Upper lobe of left lung (tissue), 6 donors: ENCODE measurements at regions not wholly inside any gene's neighbourhood (a gene's known extent, or its start where the extent isn't known, plus 50 kb on each side); places are given as distances from the start of the nearest gene placed in this dataset.
"Not testable (repeated sequence)": the region's sequence is repeated elsewhere in the genome, so short reads cannot be mapped to it uniquely, and the experiment has no call there.

Experiments used
- ATAC-seq, 2 donors: fragments of 200-7000 bp; cut with Tn5 transposase; one replicate each; pipeline ENCODE4 v1.9.1; 2022; ENCODE audit warnings: mild to moderate bottlenecking in 2 of 2, moderate library complexity in 2 of 2; ENCODE audit not compliant: low FRiP score in 2 of 2
- DNase-seq, 2 donors: peaks; one replicate each; pipeline ENCODE4 v3.0.0-alpha.2; 2019 to 2020
- H3K27ac ChIP-seq, 4 donors: fragments of 200-600 bp; sonication (generic); one replicate each; pipeline ENCODE4 v1.5.1; 2016 to 2019
- H3K27me3 ChIP-seq, 4 donors: fragments of 200-600 bp; sonication (generic); one replicate each; pipeline ENCODE4 v1.5.1; 2017 to 2019
- H3K36me3 ChIP-seq, 4 donors: fragments of 200-600 bp; sonication (generic); one replicate each; pipeline ENCODE4 v1.5.1; 2016 to 2019
- H3K4me1 ChIP-seq, 4 donors: fragments of 200-600 bp; sonication (generic); one replicate each; pipeline ENCODE4 v1.5.1; 2018 to 2019
- H3K4me3 ChIP-seq, 4 donors: fragments of 200-600 bp; sonication (generic); one replicate each; pipeline ENCODE4 v1.5.1; 2017 to 2019; ENCODE audit warnings: mild to moderate bottlenecking in 2 of 4, moderate library complexity in 1 of 4
- H3K9me3 ChIP-seq, 4 donors: fragments of 200-600 bp; sonication (generic); one replicate each; pipeline ENCODE4 v1.5.1; 2018 to 2019
- WGBS, 2 donors: methylation state at CpG; one replicate each; pipeline ENCODE4 v1.1.5; 2017 to 2018; 5-methylcytosine and 5-hydroxymethylcytosine counted together
- donor health status: DM: no; HTN: no; CAD: no; lungs with moderate emphysema.
- donor health status: DM: no; HTN: yes; CAD: no; lungs with severe emphysema.

DNA sequence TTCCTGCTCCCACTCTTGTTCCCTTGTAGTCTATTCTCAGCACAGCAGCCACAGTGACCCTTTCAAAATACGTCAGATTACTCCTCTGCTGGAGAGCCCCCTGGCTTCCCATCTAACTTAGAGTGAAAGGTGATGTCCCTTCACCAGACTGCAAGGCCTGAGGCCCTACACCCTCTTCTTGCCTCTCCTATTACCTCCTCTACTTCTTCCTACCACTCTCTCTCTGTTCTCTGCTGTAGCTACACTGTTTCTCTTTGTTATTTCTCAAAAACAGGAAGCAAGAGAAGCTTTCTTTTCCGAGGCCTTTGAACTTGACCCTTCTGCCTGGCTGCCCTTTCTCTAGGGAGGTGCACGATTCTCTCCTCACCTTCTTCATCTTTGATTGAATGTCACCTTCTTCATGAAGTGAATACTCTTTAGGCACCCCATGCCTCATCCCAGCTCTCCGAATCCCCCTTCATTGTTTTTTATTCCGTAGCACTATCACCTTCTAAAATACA lies 99.1 kb upstream of the NBPF26 start:
- H3K4me1 ChIP-seq, H3K36me3 ChIP-seq, H3K4me3 ChIP-seq, H3K27me3 ChIP-seq, DNase-seq, H3K9me3 ChIP-seq, H3K27ac ChIP-seq, ATAC-seq: not testable (repeated sequence)
- WGBS, 2 donors = 73% methylated on average over 4 of the region's 5 CpGs

DNA sequence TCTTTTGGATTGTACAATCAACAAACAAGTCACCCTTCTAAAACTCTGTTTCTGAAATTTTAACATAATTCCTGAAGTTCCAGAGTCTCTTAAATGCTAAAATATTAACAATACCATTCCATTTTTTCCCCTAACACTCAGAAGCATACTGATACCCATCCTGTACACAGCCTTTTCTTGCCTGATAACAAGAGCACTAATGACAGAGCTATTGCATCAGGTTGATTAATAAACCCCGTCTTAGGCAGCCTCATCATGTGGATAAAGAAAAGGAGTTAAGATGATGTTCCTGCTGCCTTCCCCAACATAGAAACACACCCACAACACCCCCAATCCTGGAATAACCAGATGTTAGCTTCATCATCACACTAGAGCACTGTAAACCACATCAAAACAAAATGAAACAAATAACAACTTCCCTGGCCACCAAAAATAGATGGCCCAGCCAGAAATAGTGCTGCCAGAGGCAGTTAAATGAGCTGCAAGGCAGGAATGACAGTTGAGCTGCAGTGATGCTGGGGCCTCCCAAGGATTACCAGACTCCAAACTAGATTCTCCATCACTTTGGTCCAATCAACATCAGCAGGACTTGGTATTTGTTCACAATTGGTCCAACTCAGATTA lies 93.8 kb upstream of the NBPF26 start:
- H3K9me3 ChIP-seq, DNase-seq, H3K4me1 ChIP-seq, H3K4me3 ChIP-seq, ATAC-seq, H3K27ac ChIP-seq, H3K27me3 ChIP-seq, H3K36me3 ChIP-seq: not testable (repeated sequence)
- no CpG with 5 or more reads among the region's 1 CpG for WGBS, 2 donors

DNA sequence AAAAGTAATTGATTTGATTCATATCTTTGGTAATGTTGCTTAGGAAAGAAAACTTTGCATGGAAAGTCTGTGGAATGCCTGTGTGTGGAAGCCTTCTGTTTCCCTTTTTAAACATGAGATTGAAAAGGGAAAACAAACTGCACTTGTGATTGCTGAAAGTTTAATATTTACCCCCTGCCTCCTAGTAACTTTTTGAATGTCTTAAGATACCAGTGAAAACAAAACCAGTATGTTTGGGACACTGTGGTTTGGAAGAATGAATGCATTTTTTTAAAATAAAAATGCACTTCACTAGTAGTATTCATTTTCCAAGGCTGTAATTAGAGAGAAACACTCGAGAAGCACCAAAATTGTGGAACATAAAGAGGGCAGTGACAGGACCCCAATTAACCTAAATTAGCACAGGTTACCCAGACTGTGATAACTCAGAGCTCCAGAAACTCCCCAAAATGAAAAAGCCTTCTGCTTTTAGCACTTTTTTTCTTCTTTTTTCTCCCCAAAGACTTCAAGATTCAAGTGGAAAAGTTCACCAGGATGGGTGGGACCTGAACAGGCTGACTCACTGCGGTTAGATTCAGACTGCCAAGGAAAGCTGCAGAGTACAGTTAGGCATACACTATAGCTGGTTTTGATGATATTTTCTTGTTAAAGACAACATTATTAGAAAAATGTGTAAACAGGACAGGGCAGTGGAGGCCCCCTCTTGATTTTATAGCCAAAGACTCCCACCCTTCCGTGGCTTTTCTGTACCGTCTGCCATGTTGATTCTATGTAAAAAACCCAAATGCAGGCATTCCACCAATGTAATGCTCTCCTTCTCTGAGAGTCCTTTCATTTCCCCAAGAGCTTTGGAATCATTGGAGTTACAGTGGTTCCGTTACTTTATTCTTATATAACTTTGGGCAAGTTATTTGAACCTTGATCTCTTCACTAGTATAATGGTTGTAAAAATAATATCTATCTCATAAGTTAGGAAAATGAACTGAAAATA lies 88.6 kb upstream of the NBPF26 start:
- H3K36me3 ChIP-seq, H3K9me3 ChIP-seq, DNase-seq, H3K4me3 ChIP-seq, H3K27me3 ChIP-seq, H3K4me1 ChIP-seq, H3K27ac ChIP-seq: not testable (repeated sequence)
- ATAC-seq = peak in 1 of 2 donors; percentile 93
- WGBS, 2 donors = no CpG with 5 or more reads among the region's 5 CpGs

DNA sequence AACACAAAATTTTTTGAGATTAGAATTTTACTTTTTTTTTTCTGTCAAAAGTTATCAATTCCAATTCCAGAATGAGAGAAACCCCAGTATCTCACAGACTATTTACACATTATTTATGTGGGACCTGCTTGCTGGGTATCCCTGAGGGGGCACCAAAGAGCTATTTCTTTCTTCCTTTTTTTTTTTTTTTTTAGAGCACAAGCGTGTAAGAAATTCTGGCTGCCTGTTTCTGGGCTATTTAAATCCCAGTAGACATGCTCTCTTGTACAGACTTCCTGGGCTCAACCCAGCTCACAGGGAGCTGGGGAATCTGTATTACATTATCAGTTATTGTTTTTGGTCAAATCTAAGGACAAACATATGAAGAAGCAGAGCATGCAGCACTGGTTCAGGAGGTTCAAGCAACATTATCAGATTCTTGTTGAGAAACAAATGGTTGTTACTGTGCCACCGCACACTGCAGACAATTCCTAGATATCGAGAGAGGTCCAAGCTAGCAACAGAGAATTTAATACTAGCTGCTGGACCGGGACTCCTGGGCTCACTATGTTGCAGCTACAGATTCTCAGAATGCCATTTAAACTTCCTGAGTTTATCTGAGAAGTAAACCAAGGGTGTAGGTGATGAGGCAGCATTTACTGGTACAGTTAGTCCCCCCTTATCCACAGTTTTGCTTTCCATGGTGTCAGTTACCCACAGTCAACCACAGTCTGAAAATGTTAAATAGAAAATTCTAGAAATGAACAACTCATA lies 83.3 kb upstream of the NBPF26 start:
- not testable (repeated sequence) for H3K4me3 ChIP-seq, H3K27me3 ChIP-seq, H3K27ac ChIP-seq, H3K9me3 ChIP-seq, ATAC-seq, H3K36me3 ChIP-seq, DNase-seq, H3K4me1 ChIP-seq
- no CpG with 5 or more reads among the region's 4 CpGs for WGBS, 2 donors

DNA sequence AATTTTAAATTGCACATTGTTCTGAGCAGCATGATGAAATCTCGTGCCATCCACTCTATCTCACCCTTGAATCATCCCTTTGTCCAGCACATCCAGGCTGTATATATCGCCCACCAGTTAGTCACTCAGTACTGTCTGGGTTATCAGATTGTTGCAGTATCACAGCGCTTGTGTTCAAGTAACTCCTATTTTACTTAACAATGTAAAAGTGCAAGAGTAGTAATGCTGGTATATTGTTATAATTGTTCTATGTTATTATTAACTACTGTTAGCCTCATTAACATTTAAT lies 82.8 kb upstream of the NBPF26 start:
- DNase-seq, H3K9me3 ChIP-seq, ATAC-seq, H3K4me1 ChIP-seq, H3K4me3 ChIP-seq, H3K36me3 ChIP-seq, H3K27ac ChIP-seq, H3K27me3 ChIP-seq: not testable (repeated sequence)
- WGBS, 2 donors = no CpG with 5 or more reads among the region's 3 CpGs

DNA sequence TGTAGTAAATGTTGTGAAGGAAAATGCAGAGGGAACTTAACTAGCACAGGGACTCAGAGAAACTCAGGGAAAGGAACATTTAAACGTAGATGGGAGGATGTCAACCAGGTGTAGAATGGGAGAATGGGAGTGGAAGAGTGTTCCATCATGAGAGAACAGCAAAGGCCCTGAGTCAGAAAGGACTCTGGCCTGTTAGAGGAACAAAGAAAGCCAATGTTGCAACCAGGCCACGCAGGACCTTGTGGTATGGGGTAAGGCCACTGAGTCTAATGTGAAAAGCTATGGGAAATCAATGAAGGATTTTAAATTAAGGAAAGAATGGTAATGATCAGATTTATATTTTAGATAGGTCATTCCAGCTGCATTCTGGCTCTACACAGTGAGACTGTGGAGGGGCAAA lies 76.6 kb upstream of the NBPF26 start:
- not testable (repeated sequence) for H3K36me3 ChIP-seq, H3K4me3 ChIP-seq, H3K4me1 ChIP-seq, H3K27ac ChIP-seq, DNase-seq, H3K27me3 ChIP-seq, H3K9me3 ChIP-seq
- ATAC-seq = peak in 1 of 2 donors; percentile 58
- WGBS, 2 donors = no CpG with 5 or more reads among the region's 2 CpGs

DNA sequence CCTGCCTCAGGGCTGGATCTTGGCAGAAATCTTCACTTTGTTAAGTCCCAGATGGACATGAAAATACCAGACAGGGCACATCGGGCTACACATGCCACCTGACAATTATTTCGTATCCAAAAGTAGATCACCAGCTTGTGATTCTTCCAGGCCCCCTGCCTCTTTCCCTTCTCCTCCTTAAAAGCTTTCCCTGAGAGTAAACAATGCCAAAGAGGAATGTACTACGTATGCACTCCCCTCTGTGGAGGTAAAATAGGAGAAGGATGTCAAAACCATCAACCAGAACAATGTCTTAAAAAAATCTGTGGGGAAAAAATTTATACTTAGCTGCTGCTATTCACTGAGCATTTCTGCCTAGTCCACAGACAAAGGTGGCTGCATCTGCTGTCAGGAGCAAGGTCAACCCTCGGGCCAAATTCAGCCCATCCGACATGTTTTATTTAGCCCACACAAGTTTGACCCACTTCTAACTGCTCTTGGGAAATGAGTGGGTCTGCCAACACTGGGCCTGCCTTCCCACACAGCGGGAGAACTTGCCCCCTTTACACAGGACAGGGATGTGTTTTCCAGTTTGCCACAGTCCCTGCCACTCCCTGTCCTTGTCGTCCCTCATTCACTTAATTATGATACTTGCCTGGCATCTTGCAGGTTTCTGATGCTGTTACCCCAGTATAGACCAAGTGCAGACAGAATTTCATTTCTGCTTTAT lies 74.7 kb upstream of the NBPF26 start:
- not testable (repeated sequence) for H3K9me3 ChIP-seq, H3K4me1 ChIP-seq, H3K27ac ChIP-seq, ATAC-seq, H3K27me3 ChIP-seq, H3K36me3 ChIP-seq, H3K4me3 ChIP-seq, DNase-seq
- no CpG with 5 or more reads among the region's 7 CpGs for WGBS, 2 donors

DNA sequence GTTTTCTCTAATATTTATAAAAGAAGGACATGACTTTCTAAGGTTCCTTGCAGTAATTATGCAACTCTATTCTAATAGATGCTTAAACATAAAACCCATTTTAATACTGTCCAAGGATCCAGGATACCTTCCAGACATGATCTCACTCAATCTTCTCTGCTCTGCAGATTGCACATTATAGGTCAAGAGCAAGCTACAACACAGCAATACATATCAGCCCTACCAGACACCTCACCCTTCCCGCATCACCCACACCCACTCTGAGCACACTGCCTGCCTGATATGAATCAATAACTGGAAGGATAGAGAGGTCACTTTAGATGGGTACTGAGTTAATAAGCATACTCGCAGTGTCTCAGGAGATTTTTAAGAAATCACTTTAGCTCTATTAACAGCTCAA lies 74.0 kb upstream of the NBPF26 start:
- not testable (repeated sequence) for H3K9me3 ChIP-seq, H3K27me3 ChIP-seq, H3K27ac ChIP-seq, DNase-seq, H3K36me3 ChIP-seq, H3K4me3 ChIP-seq, H3K4me1 ChIP-seq
- WGBS, 2 donors = no CpG with 5 or more reads among the region's 2 CpGs
- peak in 1 of 2 donors; percentile 75 for ATAC-seq

DNA sequence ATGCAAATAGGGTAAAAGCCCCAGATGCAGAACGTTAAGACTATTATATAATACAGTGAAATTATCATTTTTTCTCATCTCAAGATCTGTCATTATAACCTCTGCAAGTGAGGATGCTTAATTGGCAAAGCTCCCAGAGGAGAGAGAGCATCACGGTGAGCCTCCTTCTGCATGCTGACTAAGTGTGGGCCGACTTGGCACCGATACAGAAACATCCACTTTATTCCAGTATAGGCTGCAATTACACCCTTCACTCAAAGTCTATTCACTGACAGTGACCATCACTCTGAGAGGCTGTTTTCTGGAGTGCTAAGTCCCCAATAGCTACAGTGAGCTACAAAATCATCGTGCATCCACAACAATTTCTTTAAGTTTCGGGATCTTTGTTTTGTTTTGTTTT lies 69.6 kb upstream of the NBPF26 start:
- WGBS, 2 donors = 36% methylated on average over 1 of the region's 6 CpGs; no CpG with 5 or more reads in 1 of the 2 donors
- not testable (repeated sequence) for DNase-seq, H3K9me3 ChIP-seq, H3K4me3 ChIP-seq, ATAC-seq, H3K36me3 ChIP-seq, H3K27ac ChIP-seq, H3K27me3 ChIP-seq, H3K4me1 ChIP-seq

DNA sequence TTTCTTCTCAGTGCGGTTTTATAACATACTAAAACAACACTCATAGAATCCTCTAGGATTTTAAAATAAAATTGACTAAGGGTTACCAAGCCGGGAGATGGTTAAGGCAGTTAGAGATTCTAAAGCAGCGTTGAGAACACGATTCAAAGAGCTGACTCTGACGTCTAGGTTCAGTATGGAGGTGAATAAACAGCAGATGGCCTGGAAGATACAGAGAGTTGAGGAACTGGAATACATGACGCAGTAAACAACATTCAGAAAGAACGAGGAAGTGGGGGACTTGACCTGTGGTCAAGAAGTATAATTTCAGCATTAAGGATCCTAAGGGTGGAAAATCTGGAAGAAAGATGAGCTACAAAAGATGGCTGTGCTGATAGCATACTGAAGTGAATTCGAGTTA lies 68.4 kb upstream of the NBPF26 start:
- H3K27me3 ChIP-seq, H3K9me3 ChIP-seq, H3K27ac ChIP-seq, H3K4me3 ChIP-seq, DNase-seq, H3K4me1 ChIP-seq, H3K36me3 ChIP-seq: not testable (repeated sequence)
- ATAC-seq = peak in 1 of 2 donors; percentile 53
- no CpG with 5 or more reads among the region's 8 CpGs for WGBS, 2 donors

DNA sequence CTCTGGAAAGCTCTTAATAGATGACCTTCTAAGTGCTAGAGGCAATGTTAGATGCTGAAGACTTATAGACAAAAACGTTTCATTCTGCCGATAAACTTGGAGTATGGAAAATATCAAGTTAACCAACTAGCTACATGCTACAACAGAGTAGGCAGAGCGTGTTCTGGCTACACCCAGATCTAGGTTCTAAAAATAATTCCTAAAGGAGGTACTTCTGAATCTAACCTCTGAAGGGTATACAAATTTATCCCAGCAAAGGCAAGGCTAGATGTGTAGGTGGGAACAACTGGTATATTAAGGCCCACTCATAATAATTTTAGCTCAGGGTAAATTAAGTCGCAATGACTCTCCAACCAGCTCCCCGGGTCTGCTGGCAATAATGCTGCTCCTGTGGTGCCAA lies 67.6 kb upstream of the NBPF26 start:
- H3K9me3 ChIP-seq, H3K4me3 ChIP-seq, H3K27ac ChIP-seq, H3K27me3 ChIP-seq, DNase-seq, H3K36me3 ChIP-seq, H3K4me1 ChIP-seq, ATAC-seq: not testable (repeated sequence)
- WGBS, 2 donors = no CpG with 5 or more reads among the region's 5 CpGs

DNA sequence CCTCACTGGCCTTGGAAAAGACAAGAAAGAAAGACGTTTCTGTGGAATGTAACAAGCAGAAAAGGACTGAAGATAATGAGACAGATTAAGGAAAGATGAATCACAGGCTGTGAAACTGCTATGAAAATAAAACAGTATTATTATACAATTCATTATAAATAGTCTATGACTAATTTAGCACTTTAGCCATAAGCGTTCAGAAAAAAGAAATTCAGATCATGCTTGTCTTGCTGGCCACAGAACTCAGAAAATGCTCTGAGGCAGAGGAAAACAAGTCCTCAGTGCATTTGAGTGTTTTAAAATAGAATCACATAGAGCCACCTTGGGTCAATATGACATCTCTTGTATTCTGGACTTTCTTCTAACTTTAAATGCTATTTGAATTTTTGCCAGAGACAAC lies 65.9 kb upstream of the NBPF26 start:
- not testable (repeated sequence) for H3K27me3 ChIP-seq, H3K36me3 ChIP-seq, H3K9me3 ChIP-seq, H3K4me1 ChIP-seq, DNase-seq, ATAC-seq, H3K27ac ChIP-seq, H3K4me3 ChIP-seq
- 50% methylated on average over 1 of the region's 2 CpGs; no CpG with 5 or more reads in 1 of the 2 donors for WGBS, 2 donors
